ENCODE measurements at regions not wholly inside any gene's neighbourhood (a gene's known extent, or its start where the extent isn't known, plus 50 kb on each side); places are given as distances from the start of the nearest gene placed in this dataset.

GRCh38 chr9:38118862-38119438 is 49.9 kb upstream of the SHB start:
- ATAC-seq (no peak), DNase-seq (ENCODE audit: low spot score) (no peak), FAIRE-seq (no peak)
- no peak overlapping the region for H3K4me3 ChIP-seq (replicated peaks in 1 of 3; ENCODE audit: insufficient read depth in 1 of 3, low read depth in 2 of 3, low read length in 3 of 3)
- peaks cover 1 to 24% of the 10 kb centered on the region in 2 experiments; a peak in 2 of 5 replicates for H3K27me3 ChIP-seq (ENCODE audit: control insufficient read depth in 1 of 2, insufficient read depth in 2 of 2, low read length in 2 of 2)
- no peaks in the 10 kb centered on the region for H3K79me2 ChIP-seq (ENCODE audit: insufficient read depth, low read length)
- H3K9me3 ChIP-seq (ENCODE audit: low read length), result no peaks in the 10 kb centered on the region
- POLR2A ChIA-PET, result no interaction called here
- in situ Hi-C loops (cut with HindIII; ENCODE audit: extremely low pct_ligation_motif_present, low pct_unique_long_range_greater_than_20kb) (no loop called here), intact Hi-C loops (cut with micrococcal nuclease; ENCODE audit: unreplicated experiment) (no loop called here)
- CTCF ChIA-PET (ENCODE audit: low intra/inter-chr PET ratio, low total read pairs), result no interaction called here
- no peak overlapping the region for H3K9ac ChIP-seq (ENCODE audit: insufficient read depth, low read depth, low read length)
- no peaks in the 10 kb centered on the region for H3K4me1 ChIP-seq (ENCODE audit: insufficient read depth, low read length)
- no peaks in the 10 kb centered on the region for H3K36me3 ChIP-seq (replicated peaks in 1 of 2; ENCODE audit: control insufficient read depth in 1 of 2, insufficient read depth in 2 of 2, low read length in 2 of 2)
- no peaks in the 10 kb centered on the region for H4K20me1 ChIP-seq (ENCODE audit: insufficient read depth, low read length)
- whole genome bisulfite sequencing (ENCODE audit: low lambda C conversion rate), result 34% methylated on average over 6 of the region's 8 CpGs
- H2AFZ ChIP-seq (ENCODE audit: low read length), result no peak overlapping the region
- no peak overlapping the region for H3K27ac ChIP-seq (ENCODE audit: extremely low read length, insufficient read depth, low read length)
- no peak overlapping the region for H3K4me2 ChIP-seq (ENCODE audit: low read depth, low read length)
- TF ChIP-seq SMAD3 (CRISPR knock-in tag; IDR thresholded peaks at IDR 0.05) (no peak), ZNF101 (CRISPR knock-in tag; IDR thresholded peaks at IDR 0.05; ENCODE audit: borderline replicate concordance, low read depth) (no peak), ERF (CRISPR knock-in tag; IDR thresholded peaks at IDR 0.05) (no peak), ARID5B (CRISPR knock-in tag; IDR thresholded peaks at IDR 0.05) (no peak), CBX5 (CRISPR knock-in tag; IDR thresholded peaks at IDR 0.05; ENCODE audit: borderline replicate concordance) (no peak), CREM (IDR thresholded peaks at IDR 0.05) (no peak), CREM (CRISPR knock-in tag; IDR thresholded peaks at IDR 0.05) (no peak), ZNF446 (CRISPR knock-in tag; IDR thresholded peaks at IDR 0.05) (no peak), ZSCAN25 (CRISPR knock-in tag; IDR thresholded peaks at IDR 0.05) (no peak), ZNF547 (CRISPR knock-in tag; IDR thresholded peaks at IDR 0.05) (no peak), PPARG (CRISPR knock-in tag; conservative IDR thresholded peaks at IDR 0.05) (no peak), JUND (CRISPR knock-in tag; IDR thresholded peaks at IDR 0.05) (no peak)
- TF ChIP-seq, protein P1, sequence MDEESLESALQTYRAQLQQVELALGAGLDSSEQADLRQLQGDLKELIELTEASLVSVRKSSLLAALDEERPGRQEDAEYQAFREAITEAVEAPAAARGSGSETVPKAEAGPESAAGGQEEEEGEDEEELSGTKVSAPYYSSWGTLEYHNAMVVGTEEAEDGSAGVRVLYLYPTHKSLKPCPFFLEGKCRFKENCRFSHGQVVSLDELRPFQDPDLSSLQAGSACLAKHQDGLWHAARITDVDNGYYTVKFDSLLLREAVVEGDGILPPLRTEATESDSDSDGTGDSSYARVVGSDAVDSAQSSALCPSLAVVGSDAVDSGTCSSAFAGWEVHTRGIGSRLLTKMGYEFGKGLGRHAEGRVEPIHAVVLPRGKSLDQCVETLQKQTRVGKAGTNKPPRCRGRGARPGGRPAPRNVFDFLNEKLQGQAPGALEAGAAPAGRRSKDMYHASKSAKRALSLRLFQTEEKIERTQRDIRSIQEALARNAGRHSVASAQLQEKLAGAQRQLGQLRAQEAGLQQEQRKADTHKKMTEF (CRISPR knock-in tag; IDR thresholded peaks at IDR 0.05), result no peak
- no TSS peak for BruUV-seq (replicated peaks)

Small RNA genes in the stretch of these regions (small RNA-seq; reads per million reads assigned to genes)
- 0.98 to 5.5 (median 1.9) reads per million in 3 experiments for gene RF00096 (ENCODE audit: insufficient read depth in 2 of 3, insufficient read length in 3 of 3, low read depth in 2 of 3, low replicate concordance in 1 of 3)
